ENCODE measurements at regions not wholly inside any gene's neighbourhood (a gene's known extent, or its start where the extent isn't known, plus 50 kb on each side); places are given as distances from the start of the nearest gene placed in this dataset.

- no peak overlapping the region for H3K9ac ChIP-seq (ENCODE audit: insufficient read depth in 1 of 2, low read length in 2 of 2)
- ATAC-seq (ENCODE audit: insufficient read depth, low FRiP score): no peak
- 87 to 90% methylated on average over 6 of the region's 6 CpGs for WGBS, 2 donors
Measured at GRCh38 chr2:16094811-16095210, 154.5 kb downstream of the MYCN start.

GRCh38 chr2:16093639-16094529 is 153.5 kb downstream of the MYCN start:
- ATAC-seq (ENCODE audit: insufficient read depth, low FRiP score) (no peak), DNase-seq (no peak)
- Histone ChIP-seq H3K27me3 (ENCODE audit: control insufficient read depth in 3 of 3, insufficient read depth in 3 of 3, low read length in 2 of 3) (no peaks in the 10 kb centered on the region), H3K27ac (ENCODE audit: low read depth in 1 of 2, low read length in 1 of 2) (no peak overlapping the region), H3K4me3 (no peak overlapping the region), H3K9me3 (ENCODE audit: control insufficient read depth in 4 of 4, insufficient read depth in 3 of 4, low read length in 3 of 4) (no peaks in the 10 kb centered on the region), H3K9ac (ENCODE audit: insufficient read depth in 1 of 2, low read length in 2 of 2) (no peak overlapping the region), H3K4me1 (ENCODE audit: control insufficient read depth in 5 of 5, insufficient read depth in 5 of 5, low read length in 5 of 5) (no peaks in the 10 kb centered on the region), H3K36me3 (ENCODE audit: control insufficient read depth in 4 of 4, insufficient read depth in 4 of 4, low read length in 4 of 4) (no peaks in the 10 kb centered on the region)
- TF ChIP-seq CTCF (IDR thresholded peaks at IDR 0.05; ENCODE audit: control extremely low read depth, extremely low read depth): no peak
- 57 to 73% methylated on average over 17 of the region's 17 CpGs for WGBS, 2 donors

More at GRCh38 chr2:16094811-16095210, 154.5 kb downstream of the MYCN start:
- no peak overlapping the region for H3K4me3 ChIP-seq
- H3K36me3 ChIP-seq (ENCODE audit: control insufficient read depth in 4 of 4, insufficient read depth in 4 of 4, low read length in 4 of 4): no peaks in the 10 kb centered on the region
- H3K27me3 ChIP-seq (ENCODE audit: control insufficient read depth in 3 of 3, insufficient read depth in 3 of 3, low read length in 2 of 3): no peaks in the 10 kb centered on the region
- DNase-seq: no peak
- TF ChIP-seq CTCF (IDR thresholded peaks at IDR 0.05; ENCODE audit: control extremely low read depth, extremely low read depth): no peak
- no peaks in the 10 kb centered on the region for H3K9me3 ChIP-seq (ENCODE audit: control insufficient read depth in 4 of 4, insufficient read depth in 3 of 4, low read length in 3 of 4)
- H3K27ac ChIP-seq (ENCODE audit: low read depth in 1 of 2, low read length in 1 of 2): no peak overlapping the region
- no peaks in the 10 kb centered on the region for H3K4me1 ChIP-seq (ENCODE audit: control insufficient read depth in 5 of 5, insufficient read depth in 5 of 5, low read length in 5 of 5)

GRCh38 chr2:16092861-16093638 is 152.7 kb downstream of the MYCN start:
- H3K4me3 ChIP-seq: no peak overlapping the region
- no peaks in the 10 kb centered on the region for H3K4me1 ChIP-seq (ENCODE audit: control insufficient read depth in 5 of 5, insufficient read depth in 5 of 5, low read length in 5 of 5)
- no peak for TF ChIP-seq CTCF (IDR thresholded peaks at IDR 0.05; ENCODE audit: control extremely low read depth, extremely low read depth)
- no peak overlapping the region for H3K9ac ChIP-seq (ENCODE audit: insufficient read depth in 1 of 2, low read length in 2 of 2)
- 87 to 94% methylated on average over 13 of the region's 13 CpGs for WGBS, 2 donors
- no peaks in the 10 kb centered on the region for H3K36me3 ChIP-seq (ENCODE audit: control insufficient read depth in 4 of 4, insufficient read depth in 4 of 4, low read length in 4 of 4)
- ATAC-seq (ENCODE audit: insufficient read depth, low FRiP score) (no peak), DNase-seq (no peak)
- H3K27me3 ChIP-seq (ENCODE audit: control insufficient read depth in 3 of 3, insufficient read depth in 3 of 3, low read length in 2 of 3): no peaks in the 10 kb centered on the region
- no peaks in the 10 kb centered on the region for H3K9me3 ChIP-seq (ENCODE audit: control insufficient read depth in 4 of 4, insufficient read depth in 3 of 4, low read length in 3 of 4)
- H3K27ac ChIP-seq (ENCODE audit: low read depth in 1 of 2, low read length in 1 of 2): no peak overlapping the region
